HEK293 (cell line): ENCODE measurements at regions not wholly inside any gene's neighbourhood (a gene's known extent, or its start where the extent isn't known, plus 50 kb on each side); places are given as distances from the start of the nearest gene placed in this dataset.

Source experiments
- FEZF1 ChIP-seq: fragments of 450-650 bp; formaldehyde crosslinking; IDR thresholded peaks from 2 replicates; pipeline ENCODE4 v1.5.1; 2016; ENCODE audit warnings: missing biosample characterization, missing genetic modification characterization
- IKZF3 ChIP-seq: fragments of 450-650 bp; IDR thresholded peaks from 2 replicates; pipeline ENCODE4 v1.5.0; 2018; ENCODE audit warnings: missing biosample characterization, mild to moderate bottlenecking, missing genetic modification characterization, moderate library complexity
- KLF10 ChIP-seq: fragments of 450-650 bp; IDR thresholded peaks from 2 replicates; pipeline ENCODE4 v1.5.1; 2018; ENCODE audit warnings: missing biosample characterization, mild to moderate bottlenecking, missing genetic modification characterization
- KLF8 ChIP-seq: fragments of 450-650 bp; formaldehyde crosslinking; IDR thresholded peaks from 2 replicates; pipeline ENCODE4 v1.5.1; 2016; ENCODE audit warnings: missing biosample characterization, missing genetic modification characterization
- SCRT2 ChIP-seq: fragments of 450-650 bp; formaldehyde crosslinking; IDR thresholded peaks from 2 replicates; pipeline ENCODE4 v1.5.1; 2016; ENCODE audit warnings: missing biosample characterization, missing genetic modification characterization
- SP7 ChIP-seq: fragments of 450-650 bp; formaldehyde crosslinking; IDR thresholded peaks from 2 replicates; pipeline ENCODE4 v1.5.1; 2016; ENCODE audit warnings: missing biosample characterization, missing genetic modification characterization
- YY2 ChIP-seq: fragments of 450-650 bp; formaldehyde crosslinking; IDR thresholded peaks from 2 replicates; pipeline ENCODE4 v1.5.1; 2016; ENCODE audit warnings: missing biosample characterization, missing genetic modification characterization
- ZNF112 ChIP-seq: fragments of 450-650 bp; formaldehyde crosslinking; IDR thresholded peaks from 2 replicates; pipeline ENCODE4 v1.5.0; 2017; ENCODE audit warnings: missing biosample characterization, missing genetic modification characterization
- ZNF146 ChIP-seq: fragments of 450-650 bp; formaldehyde crosslinking; IDR thresholded peaks from 2 replicates; pipeline ENCODE4 v1.5.1; 2016; ENCODE audit warnings: missing biosample characterization, missing genetic modification characterization
- ZNF202 ChIP-seq: fragments of 450-650 bp; formaldehyde crosslinking; IDR thresholded peaks from 2 replicates; pipeline ENCODE4 v1.5.1; 2016; ENCODE audit warnings: missing biosample characterization, missing genetic modification characterization, borderline replicate concordance
- ZNF221 ChIP-seq: fragments of 450-650 bp; formaldehyde crosslinking; IDR thresholded peaks from 2 replicates; pipeline ENCODE4 v1.5.1; 2017; ENCODE audit warnings: missing biosample characterization, missing genetic modification characterization, borderline replicate concordance
- ZNF223 ChIP-seq: fragments of 450-650 bp; formaldehyde crosslinking; IDR thresholded peaks from 2 replicates; pipeline ENCODE4 v1.5.1; 2016; ENCODE audit warnings: missing biosample characterization, missing genetic modification characterization
- ZNF324 ChIP-seq: fragments of 450-650 bp; formaldehyde crosslinking; IDR thresholded peaks from 2 replicates; pipeline ENCODE4 v1.5.1; 2016; ENCODE audit warnings: missing biosample characterization, missing genetic modification characterization
- ZNF416 ChIP-seq: fragments of 450-650 bp; formaldehyde crosslinking; IDR thresholded peaks from 2 replicates; pipeline ENCODE4 v1.5.1; 2016; ENCODE audit warnings: missing biosample characterization, missing genetic modification characterization
- ZNF843 ChIP-seq: fragments of 450-650 bp; formaldehyde crosslinking; IDR thresholded peaks from 2 replicates; pipeline ENCODE4 v1.5.1; 2016; ENCODE audit warnings: missing biosample characterization, missing genetic modification characterization
- ZSCAN23 ChIP-seq: fragments of 450-650 bp; formaldehyde crosslinking; IDR thresholded peaks from 2 replicates; pipeline ENCODE4 v1.5.1; 2016; ENCODE audit warnings: missing biosample characterization, missing genetic modification characterization
- TF ChIP-seq, protein P1 (sequence below): fragments of 450-650 bp; formaldehyde crosslinking; IDR thresholded peaks from 2 replicates; pipeline ENCODE4 v1.5.1; 2016; ENCODE audit warnings: missing biosample characterization, missing genetic modification characterization
- TF ChIP-seq, protein P2 (sequence below): fragments of 450-650 bp; formaldehyde crosslinking; IDR thresholded peaks from 2 replicates; pipeline ENCODE4 v1.5.1; 2017; ENCODE audit warnings: missing biosample characterization, missing genetic modification characterization
- TF ChIP-seq, protein P3 (sequence below): fragments of 450-650 bp; formaldehyde crosslinking; IDR thresholded peaks from 2 replicates; pipeline ENCODE4 v1.5.1; 2016; ENCODE audit warnings: missing biosample characterization, missing genetic modification characterization
- TF ChIP-seq, protein P4 (sequence below): fragments of 450-650 bp; IDR thresholded peaks from 2 replicates; pipeline ENCODE4 v1.5.1; 2018; ENCODE audit warnings: missing biosample characterization, missing genetic modification characterization
- TF ChIP-seq, protein P5 (sequence below): fragments of 450-650 bp; formaldehyde crosslinking; IDR thresholded peaks from 2 replicates; pipeline ENCODE4 v1.5.1; 2017; ENCODE audit warnings: missing biosample characterization, missing genetic modification characterization

DNA sequence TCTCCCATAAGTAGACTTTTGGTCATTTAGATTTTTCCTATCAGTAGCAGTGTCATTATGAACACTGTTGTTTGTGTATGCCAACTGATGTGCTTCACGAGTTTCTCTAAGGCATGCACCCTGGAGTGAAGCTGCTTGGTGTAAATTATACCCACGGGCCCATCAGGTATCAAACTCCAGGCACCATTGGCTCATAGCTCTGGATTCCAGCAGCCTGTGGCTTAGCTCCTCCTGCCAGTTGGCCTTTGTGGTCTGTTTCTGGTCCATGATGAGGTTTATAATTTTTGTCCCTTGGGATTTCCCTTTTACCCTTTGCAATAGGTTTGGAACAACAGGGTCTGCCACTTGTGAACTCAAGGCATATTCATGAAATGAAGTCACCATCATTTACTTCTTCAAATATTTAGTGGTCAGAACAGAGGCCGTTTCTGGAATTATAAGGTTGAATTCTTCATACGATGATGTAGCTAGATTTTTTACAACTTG lies 350.5 kb downstream of the PRL start (continued):
- TF ChIP-seq, protein P1, sequence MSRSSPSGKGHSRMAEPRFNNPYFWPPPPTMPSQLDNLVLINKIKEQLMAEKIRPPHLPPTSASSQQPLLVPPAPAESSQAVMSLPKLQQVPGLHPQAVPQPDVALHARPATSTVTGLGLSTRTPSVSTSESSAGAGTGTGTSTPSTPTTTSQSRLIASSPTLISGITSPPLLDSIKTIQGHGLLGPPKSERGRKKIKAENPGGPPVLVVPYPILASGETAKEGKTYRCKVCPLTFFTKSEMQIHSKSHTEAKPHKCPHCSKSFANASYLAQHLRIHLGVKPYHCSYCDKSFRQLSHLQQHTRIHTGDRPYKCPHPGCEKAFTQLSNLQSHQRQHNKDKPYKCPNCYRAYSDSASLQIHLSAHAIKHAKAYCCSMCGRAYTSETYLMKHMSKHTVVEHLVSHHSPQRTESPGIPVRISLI (tag by site-specific recombination) = no peak
- peak; percentile 85 for TF ChIP-seq FEZF1
- 0 out of 2 replicates have a peak, but pooled peaks have one; percentile 29 for TF ChIP-seq IKZF3 (tag by site-specific recombination)
- TF ChIP-seq, protein P2, sequence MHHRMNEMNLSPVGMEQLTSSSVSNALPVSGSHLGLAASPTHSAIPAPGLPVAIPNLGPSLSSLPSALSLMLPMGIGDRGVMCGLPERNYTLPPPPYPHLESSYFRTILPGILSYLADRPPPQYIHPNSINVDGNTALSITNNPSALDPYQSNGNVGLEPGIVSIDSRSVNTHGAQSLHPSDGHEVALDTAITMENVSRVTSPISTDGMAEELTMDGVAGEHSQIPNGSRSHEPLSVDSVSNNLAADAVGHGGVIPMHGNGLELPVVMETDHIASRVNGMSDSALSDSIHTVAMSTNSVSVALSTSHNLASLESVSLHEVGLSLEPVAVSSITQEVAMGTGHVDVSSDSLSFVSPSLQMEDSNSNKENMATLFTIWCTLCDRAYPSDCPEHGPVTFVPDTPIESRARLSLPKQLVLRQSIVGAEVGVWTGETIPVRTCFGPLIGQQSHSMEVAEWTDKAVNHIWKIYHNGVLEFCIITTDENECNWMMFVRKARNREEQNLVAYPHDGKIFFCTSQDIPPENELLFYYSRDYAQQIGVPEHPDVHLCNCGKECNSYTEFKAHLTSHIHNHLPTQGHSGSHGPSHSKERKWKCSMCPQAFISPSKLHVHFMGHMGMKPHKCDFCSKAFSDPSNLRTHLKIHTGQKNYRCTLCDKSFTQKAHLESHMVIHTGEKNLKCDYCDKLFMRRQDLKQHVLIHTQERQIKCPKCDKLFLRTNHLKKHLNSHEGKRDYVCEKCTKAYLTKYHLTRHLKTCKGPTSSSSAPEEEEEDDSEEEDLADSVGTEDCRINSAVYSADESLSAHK (tag by site-specific recombination) = peak; percentile 37; the same call in 1 of the 2 replicates
- TF ChIP-seq, protein P3, sequence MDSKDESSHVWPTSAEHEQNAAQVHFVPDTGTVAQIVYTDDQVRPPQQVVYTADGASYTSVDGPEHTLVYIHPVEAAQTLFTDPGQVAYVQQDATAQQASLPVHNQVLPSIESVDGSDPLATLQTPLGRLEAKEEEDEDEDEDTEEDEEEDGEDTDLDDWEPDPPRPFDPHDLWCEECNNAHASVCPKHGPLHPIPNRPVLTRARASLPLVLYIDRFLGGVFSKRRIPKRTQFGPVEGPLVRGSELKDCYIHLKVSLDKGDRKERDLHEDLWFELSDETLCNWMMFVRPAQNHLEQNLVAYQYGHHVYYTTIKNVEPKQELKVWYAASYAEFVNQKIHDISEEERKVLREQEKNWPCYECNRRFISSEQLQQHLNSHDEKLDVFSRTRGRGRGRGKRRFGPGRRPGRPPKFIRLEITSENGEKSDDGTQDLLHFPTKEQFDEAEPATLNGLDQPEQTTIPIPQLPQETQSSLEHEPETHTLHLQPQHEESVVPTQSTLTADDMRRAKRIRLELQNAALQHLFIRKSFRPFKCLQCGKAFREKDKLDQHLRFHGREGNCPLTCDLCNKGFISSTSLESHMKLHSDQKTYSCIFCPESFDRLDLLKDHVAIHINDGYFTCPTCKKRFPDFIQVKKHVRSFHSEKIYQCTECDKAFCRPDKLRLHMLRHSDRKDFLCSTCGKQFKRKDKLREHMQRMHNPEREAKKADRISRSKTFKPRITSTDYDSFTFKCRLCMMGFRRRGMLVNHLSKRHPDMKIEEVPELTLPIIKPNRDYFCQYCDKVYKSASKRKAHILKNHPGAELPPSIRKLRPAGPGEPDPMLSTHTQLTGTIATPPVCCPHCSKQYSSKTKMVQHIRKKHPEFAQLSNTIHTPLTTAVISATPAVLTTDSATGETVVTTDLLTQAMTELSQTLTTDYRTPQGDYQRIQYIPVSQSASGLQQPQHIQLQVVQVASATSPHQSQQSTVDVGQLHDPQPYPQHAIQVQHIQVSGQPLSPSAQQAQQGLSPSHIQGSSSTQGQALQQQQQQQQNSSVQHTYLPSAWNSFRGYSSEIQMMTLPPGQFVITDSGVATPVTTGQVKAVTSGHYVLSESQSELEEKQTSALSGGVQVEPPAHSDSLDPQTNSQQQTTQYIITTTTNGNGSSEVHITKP (tag by site-specific recombination) = 0 out of 2 replicates have a peak, but pooled peaks have one; percentile 14
- no peak for TF ChIP-seq ZNF221
- TF ChIP-seq ZNF324 (tag by site-specific recombination) = peak; percentile 70; the same call in 1 of the 2 replicates
- TF ChIP-seq ZNF223 (tag by site-specific recombination) = no peak
- TF ChIP-seq, protein P4, sequence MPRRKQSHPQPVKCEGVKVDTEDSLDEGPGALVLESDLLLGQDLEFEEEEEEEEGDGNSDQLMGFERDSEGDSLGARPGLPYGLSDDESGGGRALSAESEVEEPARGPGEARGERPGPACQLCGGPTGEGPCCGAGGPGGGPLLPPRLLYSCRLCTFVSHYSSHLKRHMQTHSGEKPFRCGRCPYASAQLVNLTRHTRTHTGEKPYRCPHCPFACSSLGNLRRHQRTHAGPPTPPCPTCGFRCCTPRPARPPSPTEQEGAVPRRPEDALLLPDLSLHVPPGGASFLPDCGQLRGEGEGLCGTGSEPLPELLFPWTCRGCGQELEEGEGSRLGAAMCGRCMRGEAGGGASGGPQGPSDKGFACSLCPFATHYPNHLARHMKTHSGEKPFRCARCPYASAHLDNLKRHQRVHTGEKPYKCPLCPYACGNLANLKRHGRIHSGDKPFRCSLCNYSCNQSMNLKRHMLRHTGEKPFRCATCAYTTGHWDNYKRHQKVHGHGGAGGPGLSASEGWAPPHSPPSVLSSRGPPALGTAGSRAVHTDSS (tag by site-specific recombination) = peak; percentile 33; the same call in 1 of the 2 replicates
- peak; percentile 85 for TF ChIP-seq KLF10 (tag by site-specific recombination)
- TF ChIP-seq, protein P5, sequence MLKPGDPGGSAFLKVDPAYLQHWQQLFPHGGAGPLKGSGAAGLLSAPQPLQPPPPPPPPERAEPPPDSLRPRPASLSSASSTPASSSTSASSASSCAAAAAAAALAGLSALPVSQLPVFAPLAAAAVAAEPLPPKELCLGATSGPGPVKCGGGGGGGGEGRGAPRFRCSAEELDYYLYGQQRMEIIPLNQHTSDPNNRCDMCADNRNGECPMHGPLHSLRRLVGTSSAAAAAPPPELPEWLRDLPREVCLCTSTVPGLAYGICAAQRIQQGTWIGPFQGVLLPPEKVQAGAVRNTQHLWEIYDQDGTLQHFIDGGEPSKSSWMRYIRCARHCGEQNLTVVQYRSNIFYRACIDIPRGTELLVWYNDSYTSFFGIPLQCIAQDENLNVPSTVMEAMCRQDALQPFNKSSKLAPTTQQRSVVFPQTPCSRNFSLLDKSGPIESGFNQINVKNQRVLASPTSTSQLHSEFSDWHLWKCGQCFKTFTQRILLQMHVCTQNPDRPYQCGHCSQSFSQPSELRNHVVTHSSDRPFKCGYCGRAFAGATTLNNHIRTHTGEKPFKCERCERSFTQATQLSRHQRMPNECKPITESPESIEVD = peak; percentile 81
- no peak for TF ChIP-seq ZNF112 (tag by site-specific recombination)
- peak; percentile 74 for TF ChIP-seq ZNF843 (tag by site-specific recombination)
- TF ChIP-seq YY2 (tag by site-specific recombination) = no peak
- peak; percentile 92 for TF ChIP-seq SCRT2 (tag by site-specific recombination)
- no peak for TF ChIP-seq ZNF416
- 0 out of 2 replicates have a peak, but pooled peaks have one; percentile 2 for TF ChIP-seq ZNF146 (tag by site-specific recombination)
- TF ChIP-seq ZNF202 (tag by site-specific recombination) = no peak
- TF ChIP-seq KLF8 (tag by site-specific recombination) = peak; percentile 56
- TF ChIP-seq ZSCAN23 (tag by site-specific recombination) = 0 out of 2 replicates have a peak, but pooled peaks have one; percentile 48
- TF ChIP-seq SP7 (tag by site-specific recombination) = peak; percentile 97
